ENCODE measurements at regions not wholly inside any gene's neighbourhood (a gene's known extent, or its start where the extent isn't known, plus 50 kb on each side); places are given as distances from the start of the nearest gene placed in this dataset.

DNA sequence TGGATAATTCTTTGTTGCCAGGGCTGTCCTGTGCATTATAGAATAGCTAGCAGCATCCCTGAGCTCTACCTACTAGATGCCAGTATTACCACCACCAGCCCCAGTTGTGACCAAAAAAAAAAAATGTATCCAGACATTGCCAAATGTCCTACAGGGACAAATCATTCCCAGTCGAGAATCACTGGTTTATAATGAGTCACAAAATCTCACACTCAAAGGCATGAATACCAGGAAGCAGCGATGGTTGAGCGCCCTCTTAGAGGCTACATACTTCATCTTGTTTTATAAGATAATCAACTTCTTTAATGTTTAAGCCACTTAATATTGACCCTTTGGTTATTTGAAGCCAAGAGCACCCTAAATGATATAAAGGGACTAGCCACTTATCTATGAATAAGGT is 297.3 kb downstream of the DHX15 start:
- H3K9me3 ChIP-seq (ENCODE audit: low read length) = no peaks in the 10 kb centered on the region
- TF ChIP-seq EZH2 (IDR thresholded peaks at IDR 0.05; ENCODE audit: low read length, unreplicated experiment) = no peak
- TF ChIP-seq, protein P1, sequence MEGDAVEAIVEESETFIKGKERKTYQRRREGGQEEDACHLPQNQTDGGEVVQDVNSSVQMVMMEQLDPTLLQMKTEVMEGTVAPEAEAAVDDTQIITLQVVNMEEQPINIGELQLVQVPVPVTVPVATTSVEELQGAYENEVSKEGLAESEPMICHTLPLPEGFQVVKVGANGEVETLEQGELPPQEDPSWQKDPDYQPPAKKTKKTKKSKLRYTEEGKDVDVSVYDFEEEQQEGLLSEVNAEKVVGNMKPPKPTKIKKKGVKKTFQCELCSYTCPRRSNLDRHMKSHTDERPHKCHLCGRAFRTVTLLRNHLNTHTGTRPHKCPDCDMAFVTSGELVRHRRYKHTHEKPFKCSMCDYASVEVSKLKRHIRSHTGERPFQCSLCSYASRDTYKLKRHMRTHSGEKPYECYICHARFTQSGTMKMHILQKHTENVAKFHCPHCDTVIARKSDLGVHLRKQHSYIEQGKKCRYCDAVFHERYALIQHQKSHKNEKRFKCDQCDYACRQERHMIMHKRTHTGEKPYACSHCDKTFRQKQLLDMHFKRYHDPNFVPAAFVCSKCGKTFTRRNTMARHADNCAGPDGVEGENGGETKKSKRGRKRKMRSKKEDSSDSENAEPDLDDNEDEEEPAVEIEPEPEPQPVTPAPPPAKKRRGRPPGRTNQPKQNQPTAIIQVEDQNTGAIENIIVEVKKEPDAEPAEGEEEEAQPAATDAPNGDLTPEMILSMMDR (conservative IDR thresholded peaks at IDR 0.05; ENCODE audit: low read depth, low read length) = no peak
- TF ChIP-seq EZH2phosphoT487 (IDR thresholded peaks at IDR 0.05; ENCODE audit: borderline replicate concordance, low read length) = no peak
- ATAC-seq = no peak
- no peak for DNase-seq
- no peak overlapping the region for H3K9ac ChIP-seq (ENCODE audit: low read length)
- no peaks in the 10 kb centered on the region for H3K27me3 ChIP-seq (ENCODE audit: low read length)
- no TSS peak for BruUV-seq (replicated peaks)
- no peak overlapping the region for H3K4me2 ChIP-seq (ENCODE audit: low read length)
- no peak overlapping the region for H3K4me3 ChIP-seq (ENCODE audit: low read length)
- ChIA-PET POLR2A (ENCODE audit: unreplicated experiment) (no interaction called here), CTCF (no interaction called here)
- no peaks in the 10 kb centered on the region for H3F3A ChIP-seq (ENCODE audit: low read length, unreplicated experiment)
- intact Hi-C loops (cut with micrococcal nuclease) = no loop called here
- no peaks in the 10 kb centered on the region for H4K20me1 ChIP-seq (ENCODE audit: low read length)
- no peak overlapping the region for H3K27ac ChIP-seq (ENCODE audit: low read length)
- H2AFZ ChIP-seq (ENCODE audit: low read length) = no peak overlapping the region
- no peaks in the 10 kb centered on the region for H3K4me1 ChIP-seq (ENCODE audit: insufficient read depth, low read length)
- no peaks in the 10 kb centered on the region for H3K36me3 ChIP-seq (ENCODE audit: low read depth, low read length)
- H3K79me2 ChIP-seq (ENCODE audit: low read length) = no peaks in the 10 kb centered on the region
- H3K9me2 ChIP-seq (replicated peaks; ENCODE audit: low read length) = no peaks in the 10 kb centered on the region

DNA sequence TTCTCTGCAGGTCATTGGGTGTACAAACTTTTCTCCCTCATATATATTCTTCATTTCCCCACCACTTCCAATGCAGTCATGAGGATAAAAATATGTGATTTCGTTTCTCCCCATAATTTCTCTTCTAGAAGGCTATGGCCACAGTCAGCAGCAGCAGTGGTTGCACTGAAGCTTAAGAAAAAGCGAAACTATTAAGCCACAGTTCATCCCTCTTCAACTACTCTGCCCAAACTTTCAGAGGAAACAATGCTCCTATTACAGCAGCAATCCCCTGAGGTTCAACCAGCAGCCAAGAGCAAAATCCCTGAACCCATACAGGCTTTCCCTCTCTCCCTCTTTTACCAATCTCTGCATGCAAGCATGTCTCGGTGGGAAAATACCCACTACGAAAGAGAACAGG is 298.6 kb downstream of the DHX15 start:
- Histone ChIP-seq H3K4me2 (ENCODE audit: low read length) (no peak overlapping the region), H3K36me3 (ENCODE audit: low read depth, low read length) (no peaks in the 10 kb centered on the region), H3K4me3 (ENCODE audit: low read length) (no peak overlapping the region), H3K79me2 (ENCODE audit: low read length) (no peaks in the 10 kb centered on the region), H3K9me3 (ENCODE audit: low read length) (no peaks in the 10 kb centered on the region), H3K27me3 (ENCODE audit: low read length) (no peaks in the 10 kb centered on the region; the same call in 1 of the 2 replicates), H3K4me1 (ENCODE audit: insufficient read depth, low read length) (no peaks in the 10 kb centered on the region), H2AFZ (ENCODE audit: low read length) (no peak overlapping the region), H4K20me1 (ENCODE audit: low read length) (no peaks in the 10 kb centered on the region), H3K9me2 (replicated peaks; ENCODE audit: low read length) (no peaks in the 10 kb centered on the region), H3K9ac (ENCODE audit: low read length) (no peak overlapping the region), H3K27ac (ENCODE audit: low read length) (no peak overlapping the region), H3F3A (ENCODE audit: low read length, unreplicated experiment) (no peaks in the 10 kb centered on the region)
- ChIA-PET CTCF (no interaction called here), POLR2A (ENCODE audit: unreplicated experiment) (no interaction called here)
- TF ChIP-seq, protein P1 (conservative IDR thresholded peaks at IDR 0.05; ENCODE audit: low read depth, low read length) = no peak
- TF ChIP-seq EZH2phosphoT487 (IDR thresholded peaks at IDR 0.05; ENCODE audit: borderline replicate concordance, low read length) (no peak), EZH2 (IDR thresholded peaks at IDR 0.05; ENCODE audit: low read length, unreplicated experiment) (no peak)
- BruUV-seq (replicated peaks) = no TSS peak
- no peak for ATAC-seq
- no peak for DNase-seq
- intact Hi-C loops (cut with micrococcal nuclease) = no loop called here

DNA sequence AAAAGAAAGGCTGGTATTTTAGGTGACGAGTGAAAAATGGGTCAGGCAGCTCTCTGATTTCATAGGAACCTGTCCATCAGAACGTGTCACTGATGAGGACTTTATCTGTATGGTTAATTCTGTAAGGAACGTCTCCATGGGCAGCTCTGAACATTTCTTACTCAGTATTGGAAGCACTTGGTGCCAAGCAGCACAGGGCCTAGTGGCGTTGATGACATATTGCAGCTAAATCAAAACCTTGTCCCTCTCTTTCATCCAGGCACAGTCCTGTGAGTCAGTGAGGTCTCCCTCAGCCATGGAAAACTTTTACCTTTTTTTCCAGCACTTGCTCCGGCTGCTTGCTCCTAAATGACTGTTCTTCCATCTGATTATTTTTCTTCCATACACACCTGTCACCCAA is 301.9 kb downstream of the DHX15 start:
- Histone ChIP-seq H3K27me3 (ENCODE audit: low read length) (peaks cover 18% of the 10 kb centered on the region; the same call in 1 of the 2 replicates), H3K4me2 (ENCODE audit: low read length) (no peak overlapping the region), H3K4me3 (ENCODE audit: low read length) (no peak overlapping the region), H3K4me1 (ENCODE audit: insufficient read depth, low read length) (no peaks in the 10 kb centered on the region), H2AFZ (ENCODE audit: low read length) (no peak overlapping the region), H4K20me1 (ENCODE audit: low read length) (no peaks in the 10 kb centered on the region), H3K9me2 (replicated peaks; ENCODE audit: low read length) (no peaks in the 10 kb centered on the region), H3K36me3 (ENCODE audit: low read depth, low read length) (no peaks in the 10 kb centered on the region), H3K9me3 (ENCODE audit: low read length) (no peaks in the 10 kb centered on the region), H3K9ac (ENCODE audit: low read length) (no peak overlapping the region), H3K79me2 (ENCODE audit: low read length) (no peaks in the 10 kb centered on the region), H3K27ac (ENCODE audit: low read length) (no peak overlapping the region), H3F3A (ENCODE audit: low read length, unreplicated experiment) (no peaks in the 10 kb centered on the region)
- DNase-seq = no peak
- TF ChIP-seq, protein P1 (conservative IDR thresholded peaks at IDR 0.05; ENCODE audit: low read depth, low read length) = no peak
- TF ChIP-seq EZH2phosphoT487 (IDR thresholded peaks at IDR 0.05; ENCODE audit: borderline replicate concordance, low read length) = no peak
- no peak for TF ChIP-seq EZH2 (IDR thresholded peaks at IDR 0.05; ENCODE audit: low read length, unreplicated experiment)
- no TSS peak for BruUV-seq (replicated peaks)
- CTCF ChIA-PET = no interaction called here
- ATAC-seq = no peak
- POLR2A ChIA-PET (ENCODE audit: unreplicated experiment) = no interaction called here
- intact Hi-C loops (cut with micrococcal nuclease) = no loop called here
